Prostate gland (tissue), 2 donors: ENCODE measurements at regions not wholly inside any gene's neighbourhood (a gene's known extent, or its start where the extent isn't known, plus 50 kb on each side); places are given as distances from the start of the nearest gene placed in this dataset.

Experiments used
- POLR2A ChIP-seq: fragments of 450-650 bp; IDR thresholded peaks from one replicate; pipeline ENCODE4 v1.6.1; 2016; ENCODE audit warnings: antibody characterized with exemption, mild to moderate bottlenecking
- TF ChIP-seq, protein P1 (sequence below), 4 experiments: fragments of 200-600 bp in 2 of 4; fragments of 450-650 bp in 2 of 4; sonication (generic) in 2 of 4; IDR thresholded peaks; 1 replicate in 3 of 4; 2 replicates in 1 of 4; pipeline ENCODE4 v1.5.1; 2016 to 2019; ENCODE audit warnings: antibody characterized with exemption in 4 of 4, mild to moderate bottlenecking in 2 of 4, moderate library complexity in 2 of 4

- TF ChIP-seq POLR2A: no peak
- TF ChIP-seq, protein P1, sequence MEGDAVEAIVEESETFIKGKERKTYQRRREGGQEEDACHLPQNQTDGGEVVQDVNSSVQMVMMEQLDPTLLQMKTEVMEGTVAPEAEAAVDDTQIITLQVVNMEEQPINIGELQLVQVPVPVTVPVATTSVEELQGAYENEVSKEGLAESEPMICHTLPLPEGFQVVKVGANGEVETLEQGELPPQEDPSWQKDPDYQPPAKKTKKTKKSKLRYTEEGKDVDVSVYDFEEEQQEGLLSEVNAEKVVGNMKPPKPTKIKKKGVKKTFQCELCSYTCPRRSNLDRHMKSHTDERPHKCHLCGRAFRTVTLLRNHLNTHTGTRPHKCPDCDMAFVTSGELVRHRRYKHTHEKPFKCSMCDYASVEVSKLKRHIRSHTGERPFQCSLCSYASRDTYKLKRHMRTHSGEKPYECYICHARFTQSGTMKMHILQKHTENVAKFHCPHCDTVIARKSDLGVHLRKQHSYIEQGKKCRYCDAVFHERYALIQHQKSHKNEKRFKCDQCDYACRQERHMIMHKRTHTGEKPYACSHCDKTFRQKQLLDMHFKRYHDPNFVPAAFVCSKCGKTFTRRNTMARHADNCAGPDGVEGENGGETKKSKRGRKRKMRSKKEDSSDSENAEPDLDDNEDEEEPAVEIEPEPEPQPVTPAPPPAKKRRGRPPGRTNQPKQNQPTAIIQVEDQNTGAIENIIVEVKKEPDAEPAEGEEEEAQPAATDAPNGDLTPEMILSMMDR (IDR thresholded peaks at IDR 0.05): no peak
Observed at GRCh38 chr13:60959427-60959826, 456.2 kb downstream of the PCDH20 start.
